Neural progenitor cell (in vitro differentiated cells): ENCODE measurements at regions not wholly inside any gene's neighbourhood (a gene's known extent, or its start where the extent isn't known, plus 50 kb on each side); places are given as distances from the start of the nearest gene placed in this dataset.

ENCODE experiments used
- CTCF ChIP-seq: fragments of 200-600 bp; sonication (generic); IDR thresholded peaks from 2 replicates; pipeline ENCODE4 v1.5.1; 2017; ENCODE audit warnings: antibody characterized with exemption, mild to moderate bottlenecking
- EZH2 ChIP-seq: fragments of 200-600 bp; sonication (generic); IDR thresholded peaks from 2 replicates; pipeline ENCODE4 v1.6.1; 2017; ENCODE audit warnings: antibody characterized with exemption, mild to moderate bottlenecking, moderate library complexity

- TF ChIP-seq CTCF: no peak
- no peak for TF ChIP-seq EZH2
Measured at GRCh38 chr2:138155304-138155703, 191.0 kb downstream of the HNMT start.
